ENCODE measurements at regions not wholly inside any gene's neighbourhood (a gene's known extent, or its start where the extent isn't known, plus 50 kb on each side); places are given as distances from the start of the nearest gene placed in this dataset.
"Not testable (repeated sequence)": the region's sequence is repeated elsewhere in the genome, so short reads cannot be mapped to it uniquely, and the experiment has no call there.

DNA sequence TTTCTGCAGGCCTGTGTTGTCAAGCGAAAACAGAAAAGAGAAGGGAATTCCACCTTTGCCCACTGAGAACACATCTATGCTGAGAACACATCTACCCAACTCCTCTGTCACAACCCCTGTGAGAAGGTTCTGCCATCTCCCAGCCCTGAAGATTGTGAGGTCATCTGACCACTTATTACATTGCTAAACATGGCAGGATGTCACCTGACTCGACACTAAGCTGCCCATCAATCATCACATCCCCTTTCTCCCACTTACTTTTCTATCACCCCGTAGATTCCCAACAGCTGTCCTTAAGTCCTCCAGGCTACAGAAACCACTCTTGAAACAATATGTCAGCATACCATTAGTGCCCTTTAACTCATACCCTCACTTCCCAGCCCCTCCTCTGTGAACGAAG, 64.2 kb upstream of the PRSS3 start:
- CTCF ChIA-PET, result interaction anchor here (1.3 to 2.8 kb wide), 4 partner anchors 8 to 343 kb away, joined by 3 to 21 read pairs (median 8); no protein-coding TSS in a partner anchor
- POLR2A ChIA-PET, result no interaction called here
- TF ChIP-seq, protein P1, sequence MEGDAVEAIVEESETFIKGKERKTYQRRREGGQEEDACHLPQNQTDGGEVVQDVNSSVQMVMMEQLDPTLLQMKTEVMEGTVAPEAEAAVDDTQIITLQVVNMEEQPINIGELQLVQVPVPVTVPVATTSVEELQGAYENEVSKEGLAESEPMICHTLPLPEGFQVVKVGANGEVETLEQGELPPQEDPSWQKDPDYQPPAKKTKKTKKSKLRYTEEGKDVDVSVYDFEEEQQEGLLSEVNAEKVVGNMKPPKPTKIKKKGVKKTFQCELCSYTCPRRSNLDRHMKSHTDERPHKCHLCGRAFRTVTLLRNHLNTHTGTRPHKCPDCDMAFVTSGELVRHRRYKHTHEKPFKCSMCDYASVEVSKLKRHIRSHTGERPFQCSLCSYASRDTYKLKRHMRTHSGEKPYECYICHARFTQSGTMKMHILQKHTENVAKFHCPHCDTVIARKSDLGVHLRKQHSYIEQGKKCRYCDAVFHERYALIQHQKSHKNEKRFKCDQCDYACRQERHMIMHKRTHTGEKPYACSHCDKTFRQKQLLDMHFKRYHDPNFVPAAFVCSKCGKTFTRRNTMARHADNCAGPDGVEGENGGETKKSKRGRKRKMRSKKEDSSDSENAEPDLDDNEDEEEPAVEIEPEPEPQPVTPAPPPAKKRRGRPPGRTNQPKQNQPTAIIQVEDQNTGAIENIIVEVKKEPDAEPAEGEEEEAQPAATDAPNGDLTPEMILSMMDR (IDR thresholded peaks at IDR 0.05; ENCODE audit: insufficient read depth, low read length, missing control alignments), result no peak
- H3K4me3 ChIP-seq (ENCODE audit: low read depth, low read length), result no peak overlapping the region
- DNase-seq (ENCODE audit: low read depth, low spot score), result no peak

DNA sequence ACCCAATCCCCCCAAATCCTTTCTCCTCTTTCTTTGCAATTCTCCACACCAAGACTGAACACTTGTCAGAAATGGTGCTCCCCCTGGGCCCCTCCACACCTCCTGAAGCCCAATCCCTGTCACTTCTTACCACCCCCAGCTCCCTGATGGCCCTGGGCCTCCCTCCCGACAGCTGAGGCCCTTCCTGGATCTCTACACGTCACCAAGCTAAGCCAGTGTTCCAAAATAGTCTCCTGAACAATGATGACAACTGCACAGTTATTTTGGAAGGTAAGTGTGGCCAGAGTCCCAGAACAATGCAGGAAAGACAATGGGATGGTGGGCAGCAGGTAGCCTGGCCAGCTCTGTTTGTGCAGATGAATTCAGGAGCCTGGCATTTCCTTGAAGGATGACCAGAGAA, 63.7 kb upstream of the PRSS3 start:
- POLR2A ChIA-PET, result no interaction called here
- CTCF ChIA-PET, result interaction anchor here (1.4 to 2.8 kb wide), 3 partner anchors 9 to 108 kb away, joined by 3 to 21 read pairs (median 12); no protein-coding TSS in a partner anchor
- H3K4me3 ChIP-seq (ENCODE audit: low read depth, low read length), result no peak overlapping the region
- TF ChIP-seq, protein P1 (IDR thresholded peaks at IDR 0.05; ENCODE audit: insufficient read depth, low read length, missing control alignments), result no peak
- no peak for DNase-seq (ENCODE audit: low read depth, low spot score)

DNA sequence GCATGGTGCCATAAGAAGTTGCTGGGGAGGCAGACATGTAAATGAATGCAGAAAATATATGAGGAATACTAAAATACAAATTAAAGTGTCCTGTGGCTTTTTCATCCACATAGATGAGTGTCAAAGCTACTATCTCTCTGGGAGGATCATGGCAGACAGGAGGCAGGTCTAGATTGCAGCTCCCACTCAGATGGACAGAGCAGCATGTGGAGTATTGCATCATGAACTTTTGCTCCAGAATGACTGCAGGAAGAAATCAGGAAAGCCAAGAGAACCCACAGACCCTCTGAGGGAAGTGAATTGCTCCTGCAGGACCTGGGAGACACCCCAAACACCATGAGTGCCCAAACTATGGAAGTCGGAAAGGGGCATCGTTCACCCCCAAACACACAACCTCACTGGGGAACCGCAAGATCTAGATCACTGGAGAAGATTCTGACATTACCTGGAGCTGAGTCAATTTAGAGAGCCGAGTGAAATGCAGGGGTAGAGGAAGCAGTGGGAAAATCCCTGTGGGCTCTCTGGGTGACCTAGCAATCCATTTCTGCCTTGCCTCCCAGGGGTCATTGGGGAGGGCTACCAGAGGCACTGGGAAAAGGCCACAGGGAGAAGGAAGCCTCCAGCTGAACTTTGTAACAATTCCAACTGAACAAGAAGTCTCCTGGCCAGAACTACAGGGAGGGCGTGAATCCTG, 61.0 kb upstream of the PRSS3 start:
- CTCF ChIA-PET, result interaction anchor here (0.7 to 2.3 kb wide), 6 partner anchors 12 to 339 kb away, joined by 3 to 15 read pairs (median 4); no protein-coding TSS in a partner anchor
- H3K4me3 ChIP-seq (ENCODE audit: low read depth, low read length); DNase-seq (ENCODE audit: low read depth, low spot score); POLR2A ChIA-PET: not testable (repeated sequence)

DNA sequence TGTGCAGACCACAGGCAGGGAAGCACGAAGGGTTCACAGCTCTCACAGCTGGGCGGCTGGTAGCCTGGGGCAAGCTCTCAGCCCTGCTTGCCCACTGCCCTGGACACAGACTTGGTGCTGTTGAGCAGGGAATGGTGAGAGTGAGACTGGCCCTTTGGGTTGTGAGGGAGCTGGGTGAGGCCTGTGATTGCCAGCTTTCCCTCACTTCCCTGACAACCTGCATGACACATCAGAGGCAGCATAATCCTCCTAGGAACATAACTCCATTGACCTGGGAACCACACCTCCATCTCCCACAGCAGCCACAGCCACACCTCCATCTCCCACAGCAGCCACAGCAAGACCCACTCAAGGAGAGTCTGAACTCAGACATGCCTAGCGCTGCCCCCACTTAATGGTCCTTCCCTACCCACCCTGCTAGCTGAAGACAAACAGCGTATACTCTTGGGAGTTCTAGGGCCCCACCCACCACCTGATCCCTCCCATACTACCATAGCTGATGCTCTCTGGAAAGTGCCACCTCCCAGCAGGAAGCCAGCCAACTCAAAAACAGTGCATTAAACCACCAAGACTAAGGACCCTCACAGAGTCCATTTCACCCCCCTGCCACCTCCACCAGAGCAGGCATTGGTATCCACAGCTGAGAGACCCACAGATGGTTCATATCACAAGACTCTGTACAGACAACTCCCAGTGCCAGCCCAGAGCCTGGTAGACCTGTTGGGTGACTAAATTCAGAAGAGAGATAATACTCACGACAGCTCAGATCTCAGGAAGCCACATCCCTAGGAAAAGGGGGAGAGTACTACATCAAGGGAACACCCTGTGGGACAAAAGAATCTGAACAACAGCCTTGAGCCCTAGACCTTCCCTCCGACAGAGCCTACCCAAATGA, 60.2 kb upstream of the PRSS3 start:
- ChIA-PET CTCF (interaction anchor here (0.6 to 2.3 kb wide), 6 partner anchors 13 to 338 kb away, joined by 3 to 15 read pairs (median 4); no protein-coding TSS in a partner anchor), POLR2A (interaction anchor here (0.6 kb wide), 1 partner anchor 192 kb away, joined by 3 read pairs; no protein-coding TSS in a partner anchor)
- not testable (repeated sequence) for DNase-seq (ENCODE audit: low read depth, low spot score); H3K4me3 ChIP-seq (ENCODE audit: low read depth, low read length)

DNA sequence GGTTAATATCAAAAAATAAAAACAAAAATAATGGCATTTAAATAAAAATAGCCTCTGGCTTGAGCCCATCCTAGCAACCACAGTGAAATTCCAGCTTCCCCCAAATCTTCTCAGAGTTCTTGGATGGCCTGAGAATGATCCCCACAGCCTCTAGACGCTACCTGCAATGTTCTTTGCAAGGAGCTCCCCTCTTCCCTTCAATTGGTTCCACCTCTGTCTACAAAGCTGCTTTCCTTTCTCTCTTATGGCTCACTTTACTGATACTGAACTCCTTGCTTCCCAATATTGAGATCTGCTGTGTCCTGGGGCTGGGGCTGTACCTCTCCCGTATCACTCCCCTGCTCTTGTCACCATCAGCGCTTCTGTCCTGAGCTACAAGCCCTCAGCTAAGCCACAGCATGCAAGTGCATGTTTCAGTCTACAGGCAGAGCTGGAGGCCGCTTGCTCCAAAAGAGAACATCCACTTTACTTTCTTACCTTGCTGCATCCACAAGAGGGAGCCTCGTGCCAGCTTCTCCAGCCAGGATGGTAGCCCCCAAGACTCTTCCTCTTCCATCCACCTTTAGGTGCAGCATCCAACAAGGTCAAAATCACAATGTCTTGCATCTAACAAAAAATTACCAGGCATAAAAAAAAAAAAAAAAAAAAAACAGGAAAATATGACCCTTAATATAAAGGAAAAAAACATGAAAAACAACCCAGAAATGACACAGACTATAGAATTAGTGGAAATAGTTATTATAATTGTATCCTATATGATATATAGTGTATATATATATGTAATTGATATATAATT, 57.4 kb upstream of the PRSS3 start:
- POLR2A ChIA-PET, result no interaction called here
- TF ChIP-seq, protein P1 (IDR thresholded peaks at IDR 0.05; ENCODE audit: insufficient read depth, low read length, missing control alignments), result peak; percentile 79
- peak; percentile 14 for DNase-seq (ENCODE audit: low read depth, low spot score)
- H3K4me3 ChIP-seq (ENCODE audit: low read depth, low read length), result no peak overlapping the region
- CTCF ChIA-PET, result interaction anchor here (0.7 to 4.5 kb wide), 30 partner anchors 9 to 640 kb away, joined by 3 to 52 read pairs (median 5); no protein-coding TSS in a partner anchor

DNA sequence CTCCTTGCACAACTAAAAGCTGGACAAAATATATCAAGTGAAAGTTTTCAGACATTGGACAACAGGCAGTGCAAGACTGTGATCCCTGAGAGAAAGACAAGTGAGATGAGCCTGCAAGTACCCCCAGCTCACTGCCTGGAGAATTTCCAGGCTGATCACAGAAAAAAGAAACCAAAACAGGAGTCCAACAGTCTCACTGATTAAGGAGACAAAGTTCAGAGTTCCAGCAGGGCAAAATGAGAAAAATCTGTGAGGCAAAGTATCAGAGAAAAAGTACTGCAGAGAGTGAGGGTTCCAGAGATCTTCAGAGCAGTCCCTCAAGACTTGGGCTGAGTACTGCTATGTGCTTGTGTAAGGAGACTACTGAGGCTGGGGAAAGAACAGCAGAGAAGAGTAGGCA, 56.0 kb upstream of the PRSS3 start:
- POLR2A ChIA-PET, result no interaction called here

More for the DNA sequence above, 56.0 kb upstream of the PRSS3 start:
- TF ChIP-seq, protein P1 (IDR thresholded peaks at IDR 0.05; ENCODE audit: insufficient read depth, low read length, missing control alignments), result no peak
- CTCF ChIA-PET, result interaction anchor here (0.9 to 4.5 kb wide), 16 partner anchors 9 to 334 kb away, joined by 3 to 52 read pairs (median 6); no protein-coding TSS in a partner anchor
- H3K4me3 ChIP-seq (ENCODE audit: low read depth, low read length), result no peak overlapping the region
- no peak for DNase-seq (ENCODE audit: low read depth, low spot score)

All from AG04449 (cell line).